H1 (cell line): ENCODE measurements at regions not wholly inside any gene's neighbourhood (a gene's known extent, or its start where the extent isn't known, plus 50 kb on each side); places are given as distances from the start of the nearest gene placed in this dataset.
"Not testable (repeated sequence)": the region's sequence is repeated elsewhere in the genome, so short reads cannot be mapped to it uniquely, and the experiment has no call there.

Experiments
- CTCF ChIA-PET: fragments of 300-600 bp; sonication (Branson Sonifier 250); formaldehyde crosslinking; loops from one replicate; lab custom pipeline; 2021; ENCODE audit not compliant: partially characterized antibody; lab: Charles Lee
- POLR2A ChIA-PET: fragments of 300-600 bp; sonication (Branson Sonifier 250); formaldehyde crosslinking; loops from one replicate; lab custom pipeline; 2021; ENCODE audit warnings: inconsistent platforms; ENCODE audit not compliant: partially characterized antibody; lab: Charles Lee
- DNase-seq, 2 experiments: peaks; one replicate each; pipeline versions ENCODE4 v3.0.0 to v3.0.0-alpha.2; 2010 to 2022; ENCODE audit warnings: low spot score in 2 of 2, low read depth in 1 of 2, mixed read lengths in 1 of 2
- FAIRE-seq: peaks from 2 replicates; lab custom pipeline; 2011; peaks lifted over from hg19 to GRCh38; lab: Jason Lieb, UNC
- H2AFZ ChIP-seq: 2 replicates; pipeline ENCODE4 v1.8.1; 2012; ENCODE audit warnings: low read length, inconsistent platforms
- H2AK5ac ChIP-seq: 2 replicates; pipeline ENCODE4 v1.6.1; 2013; ENCODE audit warnings: low read depth, low read length
- H2BK120ac ChIP-seq: replicated peaks from 2 replicates; pipeline ENCODE3; 2013; ENCODE audit warnings: low read depth, low read length, inconsistent platforms
- H2BK12ac ChIP-seq: 2 replicates; pipeline ENCODE4 v1.6.1; 2013; ENCODE audit warnings: low read depth, low read length
- H2BK15ac ChIP-seq: 2 replicates; pipeline ENCODE4 v1.6.1; 2013; ENCODE audit warnings: low read length
- H2BK20ac ChIP-seq: 2 replicates; pipeline ENCODE4 v1.6.1; 2013; ENCODE audit warnings: low read length
- H2BK5ac ChIP-seq: 2 replicates; pipeline ENCODE4 v1.6.1; 2013; ENCODE audit warnings: low read depth, low read length
- H3K14ac ChIP-seq: 2 replicates; pipeline ENCODE4 v1.6.1; 2013; ENCODE audit warnings: inconsistent platforms; ENCODE audit not compliant: insufficient read length
- H3K18ac ChIP-seq: 2 replicates; pipeline ENCODE4 v1.6.1; 2013; ENCODE audit warnings: low read length; ENCODE audit errors: extremely low read depth
- H3K23ac ChIP-seq: 2 replicates; pipeline ENCODE4 v1.6.1; 2013; ENCODE audit warnings: inconsistent platforms; ENCODE audit not compliant: insufficient read length
- H3K23me2 ChIP-seq: 2 replicates; pipeline ENCODE4 v1.6.1; 2013; ENCODE audit warnings: low read depth, low read length
- H3K27ac ChIP-seq: 2 replicates; pipeline ENCODE4 v1.6.1; 2011; ENCODE audit warnings: low read depth, low read length, inconsistent platforms
- H3K27me3 ChIP-seq, 4 experiments: replicated peaks in 1 of 4; 1 replicate in 1 of 4; 2 replicates in 3 of 4; pipeline versions ENCODE4 v1.6.1 to v1.8.1; 2011 to 2013; ENCODE audit warnings: low read length in 3 of 4, mild to moderate bottlenecking in 3 of 4, inconsistent platforms in 2 of 4, mixed read lengths in 2 of 4, moderate library complexity in 1 of 4; ENCODE audit not compliant: control insufficient read depth in 3 of 4, insufficient read depth in 3 of 4; ENCODE audit errors: extremely low read depth in 1 of 4
- H3K36me3 ChIP-seq, 4 experiments: 2 replicates each; pipeline versions ENCODE4 v1.6.1 to v1.8.1; 2011 to 2013; ENCODE audit warnings: mild to moderate bottlenecking in 4 of 4, low read length in 3 of 4, moderate library complexity in 2 of 4, control low read depth in 1 of 4, inconsistent platforms in 1 of 4; ENCODE audit not compliant: insufficient read depth in 4 of 4, control insufficient read depth in 2 of 4
- H3K4ac ChIP-seq: replicated peaks from 2 replicates; pipeline ENCODE3; 2013; ENCODE audit warnings: low read length, low read depth, mixed read lengths, inconsistent platforms; ENCODE audit not compliant: insufficient read length
- H3K4me1 ChIP-seq, 4 experiments: replicated peaks in 1 of 4; 1 replicate in 1 of 4; 2 replicates in 3 of 4; pipeline versions ENCODE4 v1.6.1 to v1.8.1; 2011 to 2013; ENCODE audit warnings: low read length in 3 of 4, inconsistent platforms in 2 of 4, mixed read lengths in 1 of 4; ENCODE audit not compliant: insufficient read depth in 4 of 4, control insufficient read depth in 3 of 4
- H3K4me2 ChIP-seq, 2 experiments: 2 replicates each; pipeline versions ENCODE4 v1.6.1 to v1.8.1; 2011 to 2013; ENCODE audit warnings: low read depth in 2 of 2, low read length in 2 of 2, control low read depth in 1 of 2, inconsistent platforms in 1 of 2, mild to moderate bottlenecking in 1 of 2; ENCODE audit not compliant: insufficient read depth in 1 of 2
- H3K4me3 ChIP-seq, 4 experiments: fragments of 200-600, 300-600 bp in 1 of 4; sonication (generic), shearing (Covaris generic), sonication (Bioruptor Twin) in 1 of 4; 2 replicates each; pipeline versions ENCODE4 v1.5.1 to v1.8.1; 2011 to 2016; ENCODE audit warnings: low read length in 4 of 4, low read depth in 3 of 4, control low read depth in 2 of 4, inconsistent platforms in 2 of 4, mild to moderate bottlenecking in 2 of 4, mixed read lengths in 1 of 4, moderate library complexity in 1 of 4; ENCODE audit not compliant: insufficient read depth in 2 of 4; ENCODE audit errors: extremely low read depth in 1 of 4
- H3K56ac ChIP-seq: replicated peaks from 2 replicates; pipeline ENCODE3; 2013; ENCODE audit warnings: low read depth, mild to moderate bottlenecking, mixed read lengths, low read length, inconsistent platforms; ENCODE audit not compliant: insufficient read length
- H3K79me1 ChIP-seq: 2 replicates; pipeline ENCODE4 v1.6.1; 2013; ENCODE audit warnings: low read depth, low read length, control low read depth
- H3K79me2 ChIP-seq, 2 experiments: 2 replicates each; pipeline versions ENCODE4 v1.6.1 to v1.8.1; 2012 to 2013; ENCODE audit warnings: low read length in 2 of 2, mild to moderate bottlenecking in 2 of 2, inconsistent platforms in 1 of 2; ENCODE audit not compliant: insufficient read depth in 2 of 2, control insufficient read depth in 1 of 2
- H3K9ac ChIP-seq, 4 experiments: replicated peaks in 1 of 4; 1 replicate in 1 of 4; 2 replicates in 3 of 4; pipeline versions ENCODE4 v1.6.1 to v1.8.1; 2011 to 2013; ENCODE audit warnings: low read depth in 3 of 4, low read length in 3 of 4, control low read depth in 2 of 4, mild to moderate bottlenecking in 2 of 4, moderate library complexity in 2 of 4, inconsistent platforms in 1 of 4; ENCODE audit errors: extremely low read depth in 1 of 4
- H3K9me3 ChIP-seq, 2 experiments: 2 replicates each; pipeline versions ENCODE4 v1.6.1 to v1.8.1; 2012 to 2013; ENCODE audit warnings: mild to moderate bottlenecking in 2 of 2, moderate library complexity in 2 of 2, control low read depth in 1 of 2, inconsistent platforms in 1 of 2, low read depth in 1 of 2, low read length in 1 of 2, mixed read lengths in 1 of 2; ENCODE audit not compliant: insufficient read depth in 2 of 2
- H4K20me1 ChIP-seq, 2 experiments: replicated peaks in 1 of 2; 2 replicates each; pipeline versions ENCODE3 to v1.8.1; 2011 to 2013; ENCODE audit warnings: inconsistent platforms in 2 of 2, low read length in 2 of 2, mild to moderate bottlenecking in 1 of 2; ENCODE audit not compliant: insufficient read depth in 2 of 2, control insufficient read depth in 1 of 2
- H4K5ac ChIP-seq: 2 replicates; pipeline ENCODE4 v1.6.1; 2013; ENCODE audit warnings: low read length, low read depth, mixed read lengths, inconsistent platforms; ENCODE audit not compliant: insufficient read length
- H4K8ac ChIP-seq: 2 replicates; pipeline ENCODE4 v1.8.0; 2013; ENCODE audit warnings: mild to moderate bottlenecking, moderate library complexity, low read length, inconsistent platforms; ENCODE audit not compliant: insufficient read depth; ENCODE audit errors: extremely low read depth
- H4K91ac ChIP-seq: replicated peaks from 2 replicates; pipeline ENCODE3; 2013; ENCODE audit warnings: low read length, mixed read lengths, inconsistent platforms; ENCODE audit not compliant: insufficient read length
- WGBS, 2 experiments: shearing (Covaris generic) in 1 of 2; methylation state at CpG; one replicate each; pipeline versions ENCODE4 v1.1.6 to v1.1.7; 2013 to 2015; ENCODE audit warnings: low lambda C conversion rate in 2 of 2, mixed read lengths in 2 of 2, inconsistent platforms in 1 of 2, low coverage in 1 of 2, missing lambda C conversion rate in 1 of 2; ENCODE audit not compliant: insufficient replicate concordance in 2 of 2, insufficient coverage in 1 of 2, insufficient read length in 1 of 2; ENCODE audit errors: extremely low coverage in 1 of 2, missing lambda C conversion rate in 1 of 2; 5-methylcytosine and 5-hydroxymethylcytosine counted together

DNA sequence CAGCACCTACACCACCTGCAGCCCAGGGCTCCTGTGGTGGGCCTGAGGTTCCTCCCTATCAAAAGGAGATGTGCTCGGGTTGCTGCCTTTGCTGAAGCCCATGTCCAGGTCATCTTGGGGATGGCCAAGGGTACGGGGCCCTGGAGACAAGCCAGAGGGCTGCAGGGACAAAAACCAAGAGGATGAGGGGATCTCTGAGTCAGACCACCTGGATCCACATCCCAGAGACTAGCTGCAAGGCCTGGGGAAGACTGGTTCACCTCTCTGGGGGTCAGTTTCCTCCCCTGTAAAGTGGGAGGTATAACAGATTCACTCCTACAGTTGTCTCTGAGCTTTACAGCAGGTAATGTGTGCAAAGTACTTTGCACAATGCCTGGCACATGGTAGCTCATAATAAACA lies 376.6 kb downstream of the ZNF716 start:
- H4K20me1 ChIP-seq, H2BK5ac ChIP-seq, H3K18ac ChIP-seq, H4K5ac ChIP-seq, POLR2A ChIA-PET, H3K79me2 ChIP-seq, H4K91ac ChIP-seq, DNase-seq, H2AFZ ChIP-seq, H2BK120ac ChIP-seq, H3K27me3 ChIP-seq, H2BK20ac ChIP-seq, H3K23me2 ChIP-seq, H3K4me1 ChIP-seq, H3K4me2 ChIP-seq, FAIRE-seq, H3K23ac ChIP-seq, H3K27ac ChIP-seq, H2AK5ac ChIP-seq, H3K4me3 ChIP-seq, H2BK15ac ChIP-seq, H3K36me3 ChIP-seq, CTCF ChIA-PET, H2BK12ac ChIP-seq, H3K4ac ChIP-seq, H4K8ac ChIP-seq, H3K14ac ChIP-seq, H3K56ac ChIP-seq, H3K9ac ChIP-seq, H3K79me1 ChIP-seq: not testable (repeated sequence)
- H3K9me3 ChIP-seq, result peaks cover 17 to 43% of the 10 kb centered on the region in 2 experiments; a peak in 3 of 4 replicates
- WGBS, 2 experiments, result 49% methylated on average over 2 of the region's 2 CpGs; no CpG with 5 or more reads in 1 of the 2 experiments

DNA sequence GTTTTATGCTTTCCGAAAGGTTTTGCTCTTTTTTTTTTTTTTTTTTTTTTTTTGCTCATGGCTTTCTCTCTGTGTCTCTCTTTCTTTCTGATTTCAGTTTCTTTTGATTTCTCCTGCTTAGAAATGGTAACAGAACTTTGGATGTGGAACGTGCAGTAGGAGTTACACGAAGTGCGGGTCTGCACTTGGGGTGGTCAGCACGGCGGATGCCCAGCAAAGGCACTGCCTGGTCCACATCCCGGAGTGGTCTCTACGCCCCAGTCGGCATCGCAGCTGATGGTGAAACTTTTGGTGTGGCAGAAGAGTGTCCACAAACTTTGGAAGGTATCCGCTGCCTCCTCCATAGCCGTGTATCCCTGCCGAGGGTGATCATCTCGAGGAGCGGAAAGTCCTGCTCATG lies 385.2 kb downstream of the ZNF716 start:
- H2BK15ac ChIP-seq, H4K8ac ChIP-seq, H3K4me3 ChIP-seq, DNase-seq, H3K27me3 ChIP-seq, H3K36me3 ChIP-seq, FAIRE-seq, H3K14ac ChIP-seq, CTCF ChIA-PET, H2AFZ ChIP-seq, H3K9me3 ChIP-seq, H4K20me1 ChIP-seq, H2BK20ac ChIP-seq, H3K23me2 ChIP-seq, H2BK120ac ChIP-seq, H3K18ac ChIP-seq, H2BK5ac ChIP-seq, H3K56ac ChIP-seq, H4K91ac ChIP-seq, H3K27ac ChIP-seq, H3K79me1 ChIP-seq, H4K5ac ChIP-seq, POLR2A ChIA-PET, H3K9ac ChIP-seq, H3K23ac ChIP-seq, H3K4me2 ChIP-seq, H2AK5ac ChIP-seq, H2BK12ac ChIP-seq, H3K4me1 ChIP-seq, H3K79me2 ChIP-seq, H3K4ac ChIP-seq: not testable (repeated sequence)
- WGBS, 2 experiments, result 97% methylated on average over 9 of the region's 15 CpGs; no CpG with 5 or more reads in 1 of the 2 experiments
